GM19468 (cell line): ENCODE measurements at regions not wholly inside any gene's neighbourhood (a gene's known extent, or its start where the extent isn't known, plus 50 kb on each side); places are given as distances from the start of the nearest gene placed in this dataset.
"Not testable (repeated sequence)": the region's sequence is repeated elsewhere in the genome, so short reads cannot be mapped to it uniquely, and the experiment has no call there.

Source experiments
- ATAC-seq: cut with Tn5 transposase; IDR thresholded peaks from one replicate; pipeline ENCODE4 v1.9.1; 2021; ENCODE audit warnings: mild to moderate bottlenecking, moderate library complexity, moderate number of reproducible peaks; ENCODE audit not compliant: unreplicated experiment; ENCODE audit errors: extremely low read depth

DNA sequence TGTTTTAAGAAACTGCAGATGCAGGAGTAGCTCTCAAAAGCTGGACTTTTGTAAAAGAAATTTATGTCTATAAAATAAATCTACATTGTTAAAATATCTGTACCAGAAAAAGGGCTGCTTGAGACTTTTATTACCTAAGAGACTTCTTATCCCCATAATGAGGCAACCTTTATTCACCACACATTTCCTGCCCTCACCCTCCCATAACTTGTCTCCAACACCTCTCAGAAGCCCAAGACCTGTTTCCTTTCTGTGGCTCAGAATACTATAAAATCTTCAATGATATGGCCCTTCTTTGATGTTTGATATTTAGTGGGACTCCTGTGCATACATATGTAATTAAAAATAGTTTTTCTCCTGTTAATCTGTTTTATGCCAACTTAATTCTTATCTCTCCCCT is 141.5 kb upstream of the FER start:
- no peak for ATAC-seq

DNA sequence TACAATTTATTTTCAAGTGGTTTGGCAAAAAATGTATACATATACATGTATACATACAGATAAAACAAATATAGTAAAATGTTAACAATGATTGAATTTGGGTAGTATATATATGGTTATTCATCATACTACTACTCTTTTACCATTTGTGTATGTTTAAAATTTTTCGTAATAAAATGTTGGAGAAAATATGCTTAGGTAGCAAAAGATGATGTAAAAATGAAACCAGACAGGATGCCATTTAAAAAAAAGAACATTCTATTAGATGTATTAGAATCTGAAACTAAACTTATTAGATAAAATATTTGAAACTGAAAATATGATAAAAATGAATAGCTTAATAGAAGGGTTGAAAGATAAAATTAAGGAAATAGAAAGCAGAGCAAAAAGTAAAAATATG is 144.9 kb upstream of the FER start:
- ATAC-seq, result no peak

DNA sequence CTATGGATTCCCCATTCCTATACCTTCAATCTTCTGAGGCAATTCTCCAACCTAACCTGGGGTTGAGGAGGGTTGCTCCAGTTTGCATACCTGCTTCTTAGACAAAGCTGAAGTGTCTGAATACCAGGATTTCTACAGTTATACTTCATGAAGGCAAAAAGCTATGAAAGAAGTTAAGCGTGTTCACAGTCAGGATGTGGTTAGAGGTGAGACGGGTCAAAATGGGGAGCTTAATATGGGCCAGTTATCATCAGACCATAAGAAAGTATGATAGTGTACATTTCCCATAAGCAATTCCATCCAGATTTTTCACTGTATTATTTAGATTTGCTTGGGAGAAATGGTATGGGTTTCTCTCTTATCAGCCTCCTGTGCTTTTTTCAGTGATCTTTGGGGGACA is 156.9 kb upstream of the FER start:
- no peak for ATAC-seq

DNA sequence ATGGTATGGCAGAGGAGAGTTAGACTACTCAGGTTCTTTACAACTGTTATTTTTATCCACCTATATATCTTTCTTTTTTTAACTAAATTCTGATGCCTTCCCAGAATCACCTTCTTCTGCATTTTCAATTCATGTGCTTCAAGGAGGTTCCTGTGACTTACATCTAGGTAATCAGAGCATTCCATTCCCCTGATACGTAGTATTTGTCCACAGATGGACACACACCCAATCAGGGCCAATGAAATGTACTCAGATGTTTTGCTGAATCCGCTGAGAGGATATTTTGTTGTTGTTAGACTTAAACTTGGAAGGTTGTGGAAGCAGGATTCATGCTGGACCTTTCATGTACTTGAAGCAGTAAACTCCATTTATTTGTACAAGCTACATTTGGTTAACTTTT is 159.4 kb upstream of the FER start:
- ATAC-seq, result no peak

DNA sequence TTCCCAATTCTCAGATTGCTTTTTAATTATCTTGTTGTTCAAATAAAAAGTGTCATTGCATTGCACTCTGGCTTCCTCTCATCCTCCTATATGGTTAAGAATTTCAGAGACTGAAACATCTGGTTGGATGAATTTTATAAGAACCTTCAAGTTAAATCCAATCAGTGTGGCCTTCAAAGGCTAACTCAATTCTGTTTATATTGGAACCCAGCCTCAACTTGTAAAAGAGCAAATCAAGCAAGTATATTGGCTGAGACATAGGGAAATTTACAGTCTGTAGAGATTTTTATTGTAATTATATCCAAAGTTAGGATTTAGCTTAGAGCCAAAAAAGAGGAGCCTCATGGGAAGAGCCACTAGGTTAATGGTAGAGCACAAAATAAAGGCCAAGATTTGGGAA is 159.9 kb upstream of the FER start:
- no peak for ATAC-seq

DNA sequence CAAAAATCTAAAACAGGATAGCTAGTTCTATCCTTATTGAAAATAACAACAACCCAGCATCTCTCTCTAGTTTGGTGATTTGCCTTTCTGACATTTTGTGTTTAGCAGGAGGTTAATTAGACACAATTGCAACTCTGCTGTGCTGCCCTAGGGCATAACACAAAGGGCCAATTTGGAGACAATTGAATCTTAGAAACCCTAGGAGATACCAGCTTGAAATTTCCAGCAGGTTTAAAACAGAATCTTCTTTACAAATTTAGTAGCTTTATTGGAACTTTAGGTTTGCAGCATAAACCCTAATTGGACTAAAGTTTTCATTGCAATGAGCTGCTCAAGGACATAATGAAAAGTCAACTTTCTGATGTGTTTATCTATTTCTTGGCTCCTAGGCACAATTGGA is 166.7 kb upstream of the FER start:
- ATAC-seq, result no peak

DNA sequence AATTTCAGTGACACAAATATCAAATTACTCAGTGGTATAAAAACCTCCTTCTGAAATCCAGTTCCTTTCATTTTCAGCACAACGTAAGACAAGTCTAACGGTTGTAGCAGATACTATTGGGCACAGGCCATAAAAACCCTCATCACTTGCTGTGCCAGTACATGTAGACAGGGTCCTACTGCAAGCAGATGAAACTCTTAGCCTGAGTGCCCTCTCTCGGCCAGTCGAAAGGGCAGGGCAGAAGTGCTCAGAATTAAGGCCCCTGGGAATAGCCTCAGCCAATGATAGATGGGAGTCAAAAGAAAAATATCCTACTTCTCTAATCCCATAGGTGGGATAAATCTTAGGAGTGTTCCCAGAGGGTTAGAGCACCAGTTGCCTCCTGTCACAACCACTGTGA is 168.5 kb upstream of the FER start:
- no peak for ATAC-seq

DNA sequence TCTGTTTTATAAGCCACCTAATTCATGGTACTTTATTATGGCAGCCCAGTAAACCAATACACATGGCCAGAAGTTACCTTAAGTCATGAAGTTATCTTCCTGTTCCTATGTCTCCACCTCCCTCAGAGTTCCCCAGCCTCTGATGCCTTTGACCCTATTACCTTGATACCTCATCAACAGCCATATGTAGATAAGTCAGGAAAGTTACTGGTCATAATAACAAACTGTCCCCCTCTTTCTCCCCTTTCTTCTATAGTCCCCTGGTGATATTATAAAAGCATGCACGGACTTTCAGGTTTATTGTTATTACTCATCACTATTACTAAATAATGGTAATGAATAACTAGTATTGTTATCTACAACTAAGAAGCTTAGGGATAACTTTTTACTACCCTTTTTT is 168.9 kb upstream of the FER start:
- no peak for ATAC-seq

DNA sequence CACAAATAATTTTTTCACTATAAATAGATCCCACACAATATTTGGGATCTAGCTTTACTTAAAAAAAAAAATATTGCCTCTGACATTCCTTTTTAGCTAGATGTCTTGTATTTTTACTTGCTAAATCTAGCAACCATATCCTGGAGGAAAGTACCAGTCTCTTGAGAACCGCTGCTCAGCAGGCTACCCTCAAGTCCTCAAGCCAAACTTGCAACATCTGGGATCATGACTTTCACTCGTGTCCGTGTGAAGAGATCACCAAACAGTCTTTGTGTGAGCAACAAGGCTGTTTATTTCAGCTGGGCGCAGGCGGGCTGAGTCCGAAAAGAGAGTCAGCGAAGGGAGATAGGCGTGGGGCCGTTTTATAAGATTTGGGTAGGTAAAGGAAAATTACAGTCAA is 180.3 kb upstream of the FER start:
- ATAC-seq, result no peak

DNA sequence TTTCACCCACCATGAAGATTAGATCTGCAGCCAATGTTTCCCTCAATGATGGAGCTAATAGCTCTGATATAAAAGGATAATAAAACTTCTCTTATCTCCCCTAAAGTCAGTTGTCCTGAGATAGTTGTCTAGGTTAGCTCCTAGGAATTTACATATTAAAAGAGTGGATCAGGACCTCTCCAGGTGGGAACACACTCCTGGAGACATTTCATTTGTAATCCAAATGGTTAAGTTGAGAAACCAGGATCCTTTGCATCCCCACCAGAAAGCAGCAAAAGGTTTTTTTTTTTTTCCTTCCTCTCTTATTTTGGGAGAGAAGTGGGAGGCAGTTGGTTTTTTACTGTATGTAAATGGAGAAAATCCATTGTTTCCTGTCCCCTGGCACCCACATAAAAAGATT is 182.5 kb upstream of the FBXL17 start:
- ATAC-seq, result no peak

DNA sequence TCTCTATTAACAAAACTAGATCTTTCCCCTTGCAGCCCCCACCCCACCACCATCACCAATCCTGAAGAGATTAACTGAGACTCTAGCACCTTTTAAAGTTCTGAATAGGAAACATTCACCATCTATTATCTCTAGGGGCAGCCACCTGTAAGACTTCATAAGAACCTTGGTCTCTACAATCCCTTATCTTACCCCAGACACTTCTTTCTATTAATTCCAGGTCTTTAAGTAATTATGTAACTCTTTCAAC is 180.2 kb upstream of the FBXL17 start:
- ATAC-seq, result no peak

DNA sequence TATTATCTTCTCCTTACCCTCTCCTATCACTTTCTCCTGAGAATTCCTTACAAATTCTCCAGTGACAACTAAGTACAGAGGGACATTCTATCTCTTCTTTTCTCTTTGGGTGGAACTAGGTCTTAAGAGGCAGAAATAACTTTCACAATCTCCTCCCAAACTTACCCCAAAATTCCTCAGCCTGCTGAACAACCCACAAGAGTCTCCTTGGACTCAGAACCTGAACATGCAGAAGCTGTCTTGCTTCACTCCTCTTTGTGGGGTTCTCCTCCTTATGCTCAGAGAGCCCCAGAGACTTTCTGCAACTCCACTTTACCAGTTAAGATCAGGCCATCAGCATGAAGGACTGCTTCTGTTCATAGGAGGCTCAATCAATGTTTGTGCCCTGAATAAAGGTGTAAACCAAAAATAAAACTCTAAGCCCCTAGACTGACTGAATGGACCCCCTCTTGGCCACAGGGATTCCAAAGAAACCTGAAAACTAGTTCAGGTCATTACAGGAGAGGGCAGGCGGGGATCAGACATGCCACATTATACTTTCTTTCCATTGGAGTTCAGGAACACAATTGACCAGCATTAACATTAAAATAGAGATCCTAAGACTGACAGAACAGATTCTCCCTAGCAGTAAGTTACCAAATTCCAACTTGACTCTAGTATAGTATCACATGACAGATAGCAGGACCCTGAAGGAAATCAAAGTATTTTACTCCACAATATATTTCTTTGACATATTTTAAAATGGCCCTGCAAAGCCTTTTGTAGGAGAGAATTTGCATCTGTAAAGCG is 179.7 kb upstream of the FBXL17 start:
- no peak for ATAC-seq

DNA sequence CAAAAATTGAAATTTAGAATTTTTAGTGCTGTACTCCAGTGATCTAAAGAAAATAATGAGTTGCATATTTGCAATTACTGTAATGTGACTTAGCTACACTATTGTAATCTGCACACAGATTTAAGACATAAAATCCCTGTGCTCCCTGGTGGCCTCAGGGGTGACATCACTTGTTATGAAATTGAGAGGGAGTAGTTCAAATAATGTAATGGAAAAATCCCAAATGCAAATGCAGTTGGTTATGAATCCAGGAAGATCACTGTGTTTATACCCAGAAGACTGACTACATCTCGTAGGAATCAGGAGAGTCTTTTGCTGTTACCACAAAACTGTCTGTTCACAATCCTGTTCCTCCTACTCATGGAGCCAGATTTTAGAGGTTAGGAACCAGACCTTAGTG is 178.7 kb upstream of the FBXL17 start:
- no peak for ATAC-seq

DNA sequence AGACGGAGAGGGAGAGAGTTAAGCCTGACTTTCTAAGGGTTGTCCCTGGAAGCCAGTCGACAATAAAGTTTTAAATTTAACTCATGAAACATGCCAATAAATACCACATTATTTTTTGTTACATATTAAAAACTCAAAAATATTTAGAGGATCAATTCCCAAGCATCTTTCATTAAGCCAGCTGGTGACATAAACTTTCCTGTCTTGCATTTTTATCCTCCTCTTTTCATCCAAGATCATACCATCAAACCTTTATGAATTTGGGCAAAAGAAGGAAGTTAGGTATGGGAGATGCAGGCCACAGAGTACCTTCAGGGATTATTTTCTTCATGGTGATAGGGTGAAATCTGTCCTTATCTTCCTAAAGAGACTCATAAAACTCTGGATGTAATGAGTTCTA is 178.3 kb upstream of the FBXL17 start:
- ATAC-seq, result no peak

DNA sequence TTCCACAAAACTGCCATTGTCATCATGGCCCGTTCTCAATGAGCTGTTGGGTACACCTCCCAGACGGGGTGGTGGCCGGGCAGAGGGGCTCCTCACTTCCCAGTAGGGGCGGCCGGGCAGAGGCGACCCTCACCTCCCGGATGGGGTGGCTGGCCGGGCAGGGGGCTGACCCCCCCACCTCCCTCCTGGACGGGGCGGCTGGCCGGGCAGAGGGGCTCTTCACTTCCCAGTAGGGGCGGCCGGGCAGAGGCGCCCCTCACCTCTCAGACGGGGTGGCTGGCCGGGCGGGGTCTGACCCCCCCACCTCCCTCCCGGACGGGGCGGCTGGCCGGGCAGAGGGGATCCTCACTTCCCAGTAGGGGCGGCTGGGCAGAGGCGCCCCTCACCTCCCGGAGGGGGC is 176.9 kb upstream of the FBXL17 start:
- not testable (repeated sequence) for ATAC-seq

DNA sequence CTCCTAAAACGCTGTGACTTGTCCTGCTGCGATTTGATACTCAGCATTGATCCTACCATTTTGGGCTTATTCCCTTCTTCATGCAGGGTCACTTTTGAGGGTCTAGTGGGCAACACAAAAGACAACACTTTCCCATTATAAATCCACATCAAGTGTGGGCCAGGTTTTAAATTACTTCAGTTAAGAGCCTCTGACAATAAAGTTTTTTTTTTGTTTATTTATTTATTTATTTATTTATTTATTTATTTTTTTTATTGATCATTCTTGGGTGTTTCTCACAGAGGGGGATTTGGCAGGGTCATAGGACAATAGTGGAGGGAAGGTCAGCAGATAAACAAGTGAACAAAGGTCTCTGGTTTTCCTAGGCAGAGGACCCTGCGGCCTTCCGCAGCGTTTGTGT is 176.2 kb upstream of the FBXL17 start:
- not testable (repeated sequence) for ATAC-seq

DNA sequence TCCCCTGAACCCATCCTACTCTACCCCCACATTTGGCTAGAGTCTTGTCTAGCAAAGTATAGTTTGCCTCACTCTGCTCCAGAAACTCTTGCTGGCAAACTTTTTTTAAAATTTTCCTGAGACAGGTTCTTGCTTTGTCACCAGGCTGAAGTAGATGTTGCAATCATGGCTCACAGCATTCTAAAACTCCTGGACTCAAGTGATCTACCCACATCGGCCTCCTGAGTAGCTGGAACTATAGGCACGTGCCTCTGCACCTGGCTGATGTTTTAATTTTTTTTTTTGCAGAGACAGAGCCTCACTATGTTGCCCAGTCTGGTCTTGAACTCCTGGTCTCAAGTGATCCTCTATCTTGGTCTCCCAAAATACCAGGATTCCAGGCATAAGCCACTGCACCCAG is 175.8 kb upstream of the FBXL17 start:
- ATAC-seq, result no peak

DNA sequence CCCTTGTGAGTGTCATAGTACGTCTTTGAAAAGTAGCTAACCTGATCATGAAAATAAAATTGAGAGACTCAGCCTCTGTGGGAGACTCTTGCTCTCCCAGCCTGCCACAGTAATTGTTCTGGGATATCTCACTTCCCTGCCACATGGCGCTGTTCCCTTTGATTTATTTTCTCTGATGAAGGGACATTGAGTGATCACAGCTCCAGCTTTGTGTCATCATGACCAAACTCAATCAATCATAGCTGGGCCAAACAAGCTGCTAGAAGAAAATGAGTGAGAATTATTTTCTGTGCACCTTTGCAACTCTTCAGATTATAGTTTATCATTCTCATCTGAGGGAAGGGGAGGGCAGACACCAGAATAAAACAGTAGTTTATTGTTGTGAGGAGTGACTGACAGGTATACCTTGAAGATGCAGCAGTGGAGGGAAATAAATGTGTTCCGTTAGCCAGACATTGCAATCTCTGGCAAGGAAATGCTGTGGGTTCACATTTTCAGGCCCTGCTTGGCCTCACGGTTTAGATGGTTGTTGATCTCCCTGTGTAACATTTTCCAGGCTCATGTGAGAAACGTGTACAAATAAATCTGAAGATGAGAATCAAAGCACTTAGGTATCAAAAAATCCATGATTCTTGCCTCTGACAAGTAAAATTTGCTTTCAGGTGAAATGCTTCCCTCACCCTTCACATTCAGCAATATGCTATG is 174.7 kb upstream of the FBXL17 start:
- ATAC-seq, result no peak

DNA sequence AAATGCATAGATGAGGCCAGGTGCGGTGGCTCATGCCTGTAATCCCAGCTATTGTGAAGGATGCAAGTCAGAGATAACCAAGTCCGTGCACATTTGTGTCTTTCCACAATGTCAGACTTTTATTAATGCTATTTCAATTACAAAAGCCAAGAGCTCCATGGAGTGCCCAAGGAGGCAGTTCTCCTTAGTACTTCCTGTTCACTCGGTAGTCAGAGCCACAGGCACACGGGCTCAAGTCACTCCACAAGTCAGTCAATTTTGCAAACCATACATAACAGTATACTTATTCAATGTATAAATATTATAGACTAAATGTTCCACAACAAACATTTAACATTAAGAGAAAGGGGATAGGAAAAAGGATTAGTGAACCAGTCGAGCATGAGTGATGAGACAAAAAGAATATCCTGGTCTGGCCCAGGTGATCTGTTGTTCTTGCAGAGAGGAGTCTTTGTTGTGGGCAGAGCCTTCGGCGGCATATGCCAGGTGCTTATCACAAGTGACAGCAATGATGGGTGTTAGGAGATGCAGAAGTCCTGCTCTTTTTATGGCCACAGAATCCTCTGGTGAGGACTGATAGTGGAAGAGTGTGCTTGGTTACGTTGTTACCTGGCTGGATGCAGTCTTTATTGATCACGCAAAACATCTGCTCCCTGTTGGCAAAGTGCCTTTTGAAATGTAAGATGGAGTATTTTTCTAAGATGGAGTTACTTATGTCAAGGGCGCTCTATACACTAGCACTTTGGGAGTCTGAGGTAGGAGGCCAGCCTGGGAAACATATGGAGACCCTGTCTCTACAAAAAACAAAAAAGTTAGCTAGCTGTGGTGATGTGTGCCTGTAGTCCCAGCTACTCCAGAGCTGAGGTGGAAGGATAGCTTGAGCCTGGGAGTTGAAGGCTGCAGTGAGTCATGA is 167.0 kb upstream of the FBXL17 start:
- no peak for ATAC-seq

DNA sequence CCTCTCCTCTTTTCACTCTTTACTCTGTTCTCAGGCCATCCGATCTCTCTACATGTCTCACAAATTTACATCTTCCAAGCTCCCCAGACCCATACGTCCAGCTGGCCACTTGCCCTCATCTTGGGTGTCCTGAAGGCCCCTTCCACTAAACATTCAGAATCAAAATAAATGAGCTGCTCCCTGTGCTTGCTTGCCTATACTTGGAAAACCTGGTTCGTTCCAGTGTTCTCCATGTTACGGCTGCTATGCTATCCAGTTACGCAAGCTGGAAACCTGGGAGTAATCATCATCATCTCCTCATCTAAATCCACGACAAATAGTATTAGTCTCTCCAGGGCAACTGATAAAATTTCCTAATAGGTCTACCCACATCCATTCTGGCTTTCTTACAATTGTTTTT is 165.0 kb upstream of the FBXL17 start:
- no peak for ATAC-seq

DNA sequence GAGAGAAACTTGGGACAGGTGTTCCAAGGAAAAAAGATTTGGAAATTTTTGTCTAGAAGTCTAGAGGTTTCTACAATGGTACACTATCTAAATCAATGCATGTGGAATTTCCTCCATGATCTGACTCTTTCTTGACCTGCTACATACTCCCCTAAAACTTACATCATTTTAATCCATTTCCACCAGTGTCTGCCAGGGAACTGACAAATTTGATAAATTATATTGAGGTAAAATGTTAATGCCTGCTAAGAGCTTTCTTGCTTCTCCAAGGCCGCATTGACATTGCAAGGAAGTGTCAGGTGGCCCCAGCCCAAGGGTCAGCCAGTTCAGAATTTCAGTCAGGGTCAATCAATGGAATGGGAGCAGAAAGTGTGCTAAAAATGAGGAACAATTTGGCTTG is 163.4 kb upstream of the FBXL17 start:
- no peak for ATAC-seq
